HG02678 (cell line): ENCODE measurements at regions not wholly inside any gene's neighbourhood (a gene's known extent, or its start where the extent isn't known, plus 50 kb on each side); places are given as distances from the start of the nearest gene placed in this dataset.
"Not testable (repeated sequence)": the region's sequence is repeated elsewhere in the genome, so short reads cannot be mapped to it uniquely, and the experiment has no call there.

Source experiments
- ATAC-seq: cut with Tn5 transposase; IDR thresholded peaks from one replicate; pipeline ENCODE4 v1.9.1; 2021; ENCODE audit warnings: mild to moderate bottlenecking, moderate library complexity; ENCODE audit not compliant: unreplicated experiment

- ATAC-seq = not testable (repeated sequence)
These were observed 221.5 kb upstream of the MYLIP start for GRCh38 chr6:15907220-15907913.

DNA sequence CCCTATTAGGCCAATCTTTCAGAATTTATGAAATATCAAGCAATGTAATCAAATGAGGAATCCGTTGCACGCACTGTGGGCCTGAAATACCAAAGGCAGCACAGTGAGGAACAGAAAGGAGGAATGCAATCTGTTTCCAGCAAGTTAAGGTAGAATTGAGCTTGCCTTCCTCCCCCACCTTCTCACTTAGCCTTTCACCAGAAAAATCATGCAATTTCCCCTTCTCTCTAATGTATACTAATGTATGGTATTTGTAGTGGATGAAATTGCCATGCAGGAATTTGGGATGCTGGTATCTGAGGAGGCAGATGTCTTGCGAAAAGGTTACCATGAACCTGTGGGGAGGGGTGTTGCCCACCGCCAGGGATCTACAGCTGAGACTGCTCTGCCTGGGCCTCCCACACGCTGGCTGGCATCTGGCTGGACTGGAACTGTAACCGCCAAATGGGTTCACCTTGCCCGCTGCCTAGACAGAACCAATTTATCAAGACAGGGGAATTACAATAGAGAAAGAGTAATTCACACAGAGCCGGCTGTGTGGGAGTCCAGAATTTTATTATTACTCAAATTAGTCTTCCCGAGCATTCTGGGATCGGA lies 222.4 kb upstream of the MYLIP start:
- ATAC-seq = no peak

GRCh38 chr6:15905488-15906419 lies 223.1 kb upstream of the MYLIP start:
- ATAC-seq = no peak

- no peak for ATAC-seq
These were observed 224.1 kb upstream of the MYLIP start for GRCh38 chr6:15904651-15905376.

DNA sequence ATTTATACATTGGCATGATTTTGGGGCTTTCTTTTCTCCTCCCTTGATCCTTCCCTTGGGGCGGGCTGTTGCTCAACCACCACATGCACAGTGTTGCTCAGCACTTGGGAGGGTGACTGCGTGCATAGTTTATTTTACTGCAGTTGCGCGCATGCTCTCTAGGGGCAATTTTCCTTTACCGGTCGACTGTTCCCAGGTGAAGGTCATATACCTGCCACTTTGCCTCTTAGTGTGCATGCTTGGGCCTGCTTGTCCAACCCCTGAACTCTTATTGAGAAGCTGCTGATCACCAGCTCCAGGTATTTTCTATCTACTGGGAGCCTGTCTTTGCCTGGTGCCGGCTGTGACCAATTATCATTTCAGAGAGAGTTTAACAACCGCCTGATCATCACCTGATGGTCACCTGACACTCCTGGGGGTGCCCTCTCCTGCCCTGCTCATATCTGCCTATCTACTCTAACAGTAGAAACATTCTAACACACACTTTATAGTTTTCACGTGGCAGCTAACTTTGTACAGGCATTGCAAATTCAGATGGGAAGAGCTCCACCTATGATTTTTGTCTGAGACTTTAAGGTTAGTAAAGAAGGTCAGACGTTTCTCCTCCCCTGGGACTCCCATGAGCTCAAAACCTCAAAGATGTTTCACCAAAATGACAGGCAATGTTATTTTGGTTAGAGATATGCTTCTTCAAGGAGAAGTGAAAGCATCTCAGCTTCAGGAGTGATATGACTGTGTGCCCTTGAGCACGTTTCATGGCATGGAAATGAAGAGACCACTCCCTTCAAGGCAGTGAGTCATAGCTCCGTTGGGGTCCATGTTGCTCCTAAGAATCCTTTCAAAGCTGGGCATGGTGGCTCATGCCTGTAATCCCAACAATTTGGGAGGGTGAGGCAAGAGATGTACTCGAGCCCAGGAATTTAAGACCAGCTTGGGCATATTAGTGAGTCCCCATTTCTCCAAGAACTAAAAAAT lies 227.5 kb upstream of the MYLIP start:
- peak; percentile 87 for ATAC-seq

- no peak for ATAC-seq
These were observed 230.2 kb upstream of the MYLIP start for GRCh38 chr6:15898693-15899092.

DNA sequence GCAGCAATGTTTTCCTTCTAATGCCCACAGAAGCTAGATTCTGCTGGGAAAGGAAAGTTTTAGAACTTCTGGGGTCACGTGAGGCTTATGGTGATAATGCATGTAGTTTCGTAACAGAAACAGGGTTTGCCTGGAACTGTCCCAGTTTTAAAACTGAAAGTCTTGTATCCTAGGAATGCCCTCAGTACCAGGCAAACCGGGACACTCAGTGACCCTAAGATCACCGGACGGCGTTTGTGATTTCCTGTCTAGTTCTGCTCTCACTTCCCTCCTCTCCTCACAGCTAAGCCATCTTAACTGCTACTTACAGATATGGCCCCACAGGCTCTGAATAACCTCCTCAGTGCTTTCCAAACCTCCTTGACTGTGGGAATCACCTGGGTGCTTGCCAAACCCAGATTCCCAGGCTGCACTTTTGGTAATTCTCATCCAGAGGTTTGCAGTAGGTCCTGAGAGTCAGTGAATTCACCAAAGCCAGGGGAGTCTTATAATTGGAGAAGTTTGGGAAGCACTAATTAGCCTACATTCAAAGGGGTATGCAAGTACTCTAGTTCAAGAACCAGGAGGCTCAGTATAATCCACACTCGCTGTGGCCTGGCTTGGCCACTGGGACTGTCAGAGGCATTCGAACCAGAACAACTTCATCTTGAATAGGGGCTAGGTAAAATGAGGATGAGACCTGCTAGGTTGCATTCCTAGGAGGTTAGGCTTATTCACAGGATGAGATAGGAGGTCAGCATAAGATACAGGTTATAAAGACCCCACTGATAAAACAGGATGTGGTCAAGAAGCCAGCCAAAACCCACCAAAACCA lies 231.6 kb upstream of the MYLIP start:
- ATAC-seq = no peak

DNA sequence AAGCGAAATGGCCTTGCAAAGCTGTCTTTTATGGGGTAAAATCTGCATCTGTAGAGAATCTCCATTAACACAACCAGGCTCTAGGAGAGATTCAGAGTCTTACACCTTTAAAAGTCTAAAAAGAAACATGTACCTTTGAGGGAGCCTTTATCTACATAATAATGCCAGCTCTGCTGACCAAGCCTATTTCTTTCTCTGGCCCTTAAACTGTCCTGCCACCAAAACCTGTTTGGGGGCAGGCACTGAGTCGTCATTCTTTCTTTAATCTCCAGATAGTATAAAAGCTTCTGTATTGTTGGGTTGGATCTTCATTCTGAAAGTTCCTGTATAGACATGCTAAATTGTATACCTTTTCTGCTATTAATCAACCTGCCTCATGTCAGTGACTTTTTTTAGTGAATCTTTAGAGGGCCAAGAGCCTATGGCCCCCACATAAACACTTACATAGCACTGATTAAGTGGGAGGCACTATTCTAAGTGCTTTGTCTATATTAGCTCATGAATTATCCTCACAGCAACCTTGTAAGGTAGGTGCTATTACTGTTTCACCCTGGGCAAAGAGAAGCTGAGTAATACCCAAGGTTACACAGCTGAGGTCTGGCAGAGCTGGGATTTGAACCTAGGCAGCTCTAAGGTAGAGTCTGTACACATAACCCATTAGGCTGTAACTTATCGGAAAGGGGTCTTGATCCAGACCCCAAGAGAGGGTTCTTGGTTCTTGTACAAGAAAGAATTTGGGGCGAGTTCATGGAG lies 232.3 kb upstream of the DTNBP1 start:
- ATAC-seq = no peak

- no peak for ATAC-seq
These were observed 230.9 kb upstream of the DTNBP1 start for GRCh38 chr6:15893556-15894253.

DNA sequence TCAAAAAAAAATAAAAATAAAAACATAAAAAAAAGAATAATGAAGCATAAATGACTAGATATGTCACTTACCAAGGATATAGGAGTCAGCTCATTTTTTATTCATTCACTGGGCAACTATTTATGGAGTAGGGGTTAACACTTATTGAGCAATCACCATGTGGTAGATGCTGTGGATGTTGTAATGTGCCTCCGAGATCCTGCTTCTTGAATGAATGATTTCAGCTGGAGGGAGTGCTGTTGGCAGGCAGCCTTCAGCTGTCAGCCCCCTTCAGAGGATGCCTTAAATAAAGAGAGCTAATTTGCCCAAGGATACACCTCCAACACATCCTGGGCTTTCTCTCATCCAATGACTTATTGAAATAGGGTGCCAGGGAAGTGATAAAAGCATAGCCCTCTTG lies 229.5 kb upstream of the DTNBP1 start:
- no peak for ATAC-seq

GRCh38 chr6:15888798-15889772 lies 226.3 kb upstream of the DTNBP1 start:
- ATAC-seq = no peak

GRCh38 chr6:15887491-15888461 lies 224.9 kb upstream of the DTNBP1 start:
- peak; percentile 78 for ATAC-seq

DNA sequence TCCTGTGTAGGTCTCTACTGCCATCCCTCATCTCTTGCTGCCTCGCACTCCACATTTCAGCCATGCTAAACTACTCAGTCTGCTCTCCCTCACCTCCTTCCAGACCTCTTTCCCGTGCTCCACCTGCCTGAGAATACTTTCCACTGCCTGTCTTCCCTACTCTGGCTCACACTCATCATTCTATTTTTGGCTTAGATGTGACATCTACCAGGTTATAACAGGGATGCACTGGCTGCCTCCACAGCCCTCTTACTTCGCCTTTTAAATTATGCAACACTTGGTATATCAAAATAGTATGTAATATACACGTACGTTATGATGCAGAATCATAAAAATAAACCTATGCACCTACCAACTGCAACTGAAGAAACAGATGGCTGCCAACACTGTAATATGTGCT lies 222.8 kb upstream of the DTNBP1 start:
- ATAC-seq = no peak

DNA sequence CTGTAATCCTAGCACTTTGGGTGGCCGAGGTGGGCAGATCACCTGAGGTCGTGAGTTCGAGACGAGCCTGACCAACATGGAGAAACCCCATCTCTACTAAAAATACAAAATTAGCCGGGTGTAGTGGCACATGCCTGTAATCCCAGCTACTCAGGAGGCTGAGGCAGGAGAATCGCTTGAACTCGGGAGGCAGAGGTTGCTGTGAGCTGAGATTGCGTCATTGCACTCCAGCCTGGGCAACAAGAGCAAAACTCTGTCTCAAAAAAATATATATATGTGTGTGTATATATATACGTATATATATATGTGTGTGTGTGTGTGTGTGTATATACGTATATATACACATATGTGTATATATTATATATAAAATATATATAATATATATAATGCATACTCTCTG lies 220.8 kb upstream of the DTNBP1 start:
- not testable (repeated sequence) for ATAC-seq

- no peak for ATAC-seq
These were observed 220.1 kb upstream of the DTNBP1 start for GRCh38 chr6:15882915-15883314.
